Glomerular visceral epithelial cell (primary cell): ENCODE measurements at regions not wholly inside any gene's neighbourhood (a gene's known extent, or its start where the extent isn't known, plus 50 kb on each side); places are given as distances from the start of the nearest gene placed in this dataset.
"Not testable (repeated sequence)": the region's sequence is repeated elsewhere in the genome, so short reads cannot be mapped to it uniquely, and the experiment has no call there.

Experiments
- DNase-seq: peaks from one replicate; pipeline ENCODE4 v3.0.0-alpha.2; 2016; ENCODE audit errors: extremely low spot score

- no peak for DNase-seq
These were observed 248.5 kb upstream of the DDHD1 start for GRCh38 chr14:53401646-53402045.

GRCh38 chr14:53399057-53399456 is 245.9 kb upstream of the DDHD1 start:
- DNase-seq, result peak; percentile 29

DNA sequence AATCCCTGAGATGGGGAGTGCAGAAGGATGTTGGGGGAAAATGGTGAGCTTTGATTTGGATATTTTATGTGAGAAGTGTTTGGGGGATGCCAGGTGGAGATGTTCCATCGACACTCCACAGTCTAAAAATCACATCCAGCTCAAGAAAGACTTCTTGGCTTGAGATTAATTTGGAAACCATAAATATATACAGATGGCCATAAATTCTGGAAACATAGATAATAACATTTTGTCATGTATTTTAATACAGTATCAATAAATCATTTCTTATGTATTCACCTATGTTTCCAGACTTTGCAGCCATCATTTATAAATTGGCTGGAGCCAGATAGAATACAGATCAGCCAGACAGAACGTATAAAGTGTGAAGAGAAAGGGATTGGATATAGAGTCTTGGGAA is 245.5 kb upstream of the DDHD1 start:
- no peak for DNase-seq

- DNase-seq, result not testable (repeated sequence)
These were observed 242.1 kb upstream of the DDHD1 start for GRCh38 chr14:53395267-53395666.

DNA sequence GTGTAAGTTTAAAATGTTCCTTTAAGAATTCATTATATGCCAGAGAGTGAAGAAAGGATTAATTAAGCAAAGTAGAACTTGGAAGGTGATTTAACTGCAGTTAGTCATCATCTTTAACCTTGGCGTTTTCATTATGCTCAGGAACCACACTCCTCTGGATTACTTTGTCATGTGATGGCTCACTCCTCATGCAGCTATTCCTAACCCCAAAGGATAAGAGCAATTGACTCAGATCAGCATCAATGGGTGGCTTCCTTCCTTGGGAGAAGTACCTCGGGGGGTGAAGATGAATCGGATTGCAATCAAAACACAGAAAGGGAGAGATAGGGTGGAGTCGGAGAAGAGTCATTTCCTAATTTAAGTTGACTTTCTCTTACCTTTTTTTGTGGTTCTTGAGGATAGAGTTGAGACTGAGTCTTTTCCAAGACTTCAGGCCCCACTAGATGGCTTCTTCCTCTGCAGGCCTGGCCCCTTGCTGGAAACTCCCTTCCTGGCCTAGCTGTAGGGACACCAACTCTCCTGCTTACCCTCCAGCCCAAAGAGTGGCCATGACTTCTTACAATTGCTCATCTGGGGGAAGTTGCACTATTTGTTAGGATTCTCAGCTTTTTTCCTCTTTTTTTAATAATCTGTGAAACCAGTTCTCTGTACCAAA is 238.6 kb upstream of the DDHD1 start:
- DNase-seq, result peak; percentile 43

GRCh38 chr14:53391156-53391555 is 238.0 kb upstream of the DDHD1 start:
- no peak for DNase-seq

- no peak for DNase-seq
These were observed 236.9 kb upstream of the DDHD1 start for GRCh38 chr14:53390008-53390407.

DNA sequence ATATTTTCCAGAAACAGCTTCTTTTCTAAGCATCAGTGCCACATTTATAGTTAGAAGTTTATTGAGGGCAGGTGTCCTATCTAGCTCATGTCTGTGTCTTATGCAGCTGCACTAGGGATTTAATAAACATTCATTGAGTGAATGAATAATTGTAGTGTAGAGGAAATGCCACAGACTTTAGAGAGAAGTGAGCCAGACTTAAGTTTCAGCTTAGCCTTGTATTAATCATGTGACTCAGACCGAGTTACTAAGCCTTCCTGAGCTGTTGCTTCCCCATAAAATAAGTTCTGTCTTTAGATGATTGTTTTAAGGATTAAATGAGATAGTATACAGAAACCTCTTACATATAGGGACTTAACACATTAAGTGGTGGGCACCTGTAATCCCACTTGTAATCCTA is 236.1 kb upstream of the DDHD1 start:
- DNase-seq, result no peak

- DNase-seq, result no peak
These were observed 233.2 kb upstream of the DDHD1 start for GRCh38 chr14:53386362-53386761.

DNA sequence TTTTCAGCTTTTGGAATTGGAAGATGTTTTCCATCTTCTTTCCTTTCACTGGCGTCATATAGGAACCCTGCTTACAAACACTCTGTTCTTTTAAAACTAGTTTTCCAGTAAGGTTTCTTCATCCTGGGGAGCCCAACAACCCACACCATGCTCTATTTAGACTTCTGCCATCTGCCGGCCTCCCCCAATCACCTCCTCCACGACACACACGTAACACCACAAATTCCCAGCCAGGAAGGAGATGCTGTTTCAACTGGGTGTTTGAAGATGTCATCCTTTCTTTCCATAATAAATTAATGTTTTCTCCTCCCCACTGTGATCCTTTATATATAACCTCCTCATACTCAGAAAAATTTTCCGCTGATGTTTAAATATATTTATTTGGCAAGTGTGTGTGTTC is 231.4 kb upstream of the DDHD1 start:
- no peak for DNase-seq

DNA sequence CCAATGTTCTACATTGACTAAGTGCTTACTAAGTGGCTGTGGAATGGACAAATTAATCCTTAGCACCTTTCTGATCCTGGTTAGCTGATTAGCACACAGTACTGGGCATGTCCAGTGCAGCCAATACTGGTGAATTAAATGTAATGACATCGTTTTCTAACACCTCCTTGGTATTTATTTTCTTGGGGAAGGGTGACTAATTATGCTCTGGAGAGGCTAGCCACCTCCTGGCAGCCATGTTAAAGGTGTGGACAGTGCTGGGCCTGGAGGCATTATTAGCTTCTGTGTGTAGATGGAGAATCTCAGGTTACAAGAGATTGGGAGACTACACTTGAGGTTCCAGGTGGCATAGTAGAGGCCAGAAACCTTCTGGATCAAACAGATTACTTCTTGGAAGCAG is 230.9 kb upstream of the DDHD1 start:
- no peak for DNase-seq

DNA sequence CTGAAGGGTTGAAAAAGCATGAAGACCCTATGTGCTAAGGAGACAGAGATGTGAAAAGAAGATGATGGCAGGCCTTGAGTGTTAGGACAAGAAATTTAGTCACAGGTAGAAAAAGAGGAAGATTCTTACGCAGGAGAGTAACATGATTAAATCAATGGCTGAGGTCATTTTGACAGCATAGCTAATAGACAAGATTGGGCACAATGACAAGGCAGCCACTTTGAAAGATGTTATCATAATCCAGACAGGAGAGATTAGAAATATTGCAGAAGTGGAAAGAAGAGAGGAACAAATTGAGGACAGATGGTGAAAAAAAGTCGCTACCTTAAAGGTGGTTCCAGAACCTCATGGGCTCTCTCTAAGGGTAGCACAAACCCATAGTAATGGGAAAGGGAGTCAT is 228.8 kb upstream of the DDHD1 start:
- no peak for DNase-seq

DNA sequence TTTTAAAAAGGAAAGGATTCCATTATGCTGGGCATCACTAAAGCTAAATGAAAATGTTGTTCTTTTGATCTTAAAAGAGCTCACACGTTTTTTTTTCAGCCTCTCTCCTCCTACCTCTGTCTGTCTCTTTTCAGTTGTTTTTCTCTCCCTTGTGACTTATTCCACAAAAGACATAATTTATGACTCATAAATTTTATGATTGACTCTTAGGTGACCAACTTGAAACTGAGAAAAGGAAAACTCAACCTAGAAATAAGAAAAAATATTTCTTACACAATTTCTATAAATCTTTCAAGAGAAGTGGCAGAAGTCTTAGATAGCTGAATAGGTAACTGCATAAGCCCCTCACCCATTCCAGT is 227.7 kb upstream of the DDHD1 start:
- no peak for DNase-seq

GRCh38 chr14:53380052-53380866 is 227.1 kb upstream of the DDHD1 start:
- DNase-seq, result no peak

GRCh38 chr14:53378142-53378541 is 225.0 kb upstream of the DDHD1 start:
- DNase-seq, result no peak

DNA sequence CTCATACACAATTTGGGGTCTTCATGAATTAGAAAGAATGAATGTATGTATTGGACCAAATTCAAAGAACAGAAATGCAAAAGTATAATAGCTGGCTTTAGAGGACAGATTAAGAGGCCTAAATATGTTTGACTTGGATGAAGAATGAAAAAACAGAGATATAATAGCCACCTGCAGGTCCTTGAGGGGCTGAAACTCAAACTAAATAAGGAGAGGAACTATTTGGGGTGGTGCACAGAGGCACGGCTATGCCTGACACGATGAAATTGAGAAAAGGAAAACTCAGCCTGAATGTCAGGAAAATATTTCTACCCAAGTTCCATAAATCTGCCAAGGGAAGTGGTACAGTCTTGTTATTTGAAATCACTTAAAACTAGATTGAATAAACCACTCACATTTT is 222.9 kb upstream of the DDHD1 start:
- no peak for DNase-seq

- DNase-seq, result no peak
These were observed 222.5 kb upstream of the DDHD1 start for GRCh38 chr14:53375599-53375998.

DNA sequence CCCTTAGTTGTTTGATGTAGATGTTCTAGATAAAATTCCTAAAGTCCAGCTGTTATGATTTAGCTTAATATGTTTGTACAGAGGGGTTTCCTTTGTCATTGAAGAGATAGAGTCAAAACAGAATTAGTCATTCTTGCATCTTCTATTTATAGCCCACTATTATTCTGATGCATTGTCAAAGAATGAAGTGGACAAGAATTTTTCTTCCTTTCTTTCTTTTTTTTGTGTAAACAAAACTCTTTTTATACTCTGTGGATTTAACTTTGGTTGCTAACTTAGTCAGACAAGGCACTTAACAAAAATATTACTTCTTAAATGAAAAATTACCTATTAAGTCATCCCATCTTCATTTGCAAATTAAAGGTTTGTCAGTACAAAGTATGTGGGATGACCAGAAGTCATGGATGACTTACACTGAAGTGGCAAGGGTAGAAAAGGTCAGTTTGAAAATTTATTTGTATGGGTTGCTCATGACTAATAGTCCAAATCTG is 215.6 kb upstream of the DDHD1 start:
- DNase-seq, result peak; percentile 33

- DNase-seq, result no peak
These were observed 214.9 kb upstream of the DDHD1 start for GRCh38 chr14:53368066-53368465.

DNA sequence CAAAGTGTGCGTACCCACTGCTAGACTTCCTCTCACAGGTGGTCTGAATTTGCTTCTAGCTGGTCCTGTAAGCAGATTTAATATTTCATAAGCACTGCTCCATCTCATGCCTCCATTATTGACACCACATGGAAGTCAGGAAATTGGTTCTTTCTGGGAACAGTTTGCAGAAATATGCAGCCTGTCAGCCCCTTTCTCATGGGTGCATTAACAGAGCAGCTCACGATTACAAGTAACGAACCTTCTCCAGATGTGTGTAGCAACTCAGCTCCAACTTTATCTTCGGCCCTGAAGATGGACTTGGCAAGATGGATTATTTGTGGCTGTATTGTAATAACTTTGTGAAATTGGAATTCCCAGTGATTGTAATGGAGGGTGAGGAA is 214.5 kb upstream of the DDHD1 start:
- DNase-seq, result no peak

- no peak for DNase-seq
These were observed 212.5 kb upstream of the DDHD1 start for GRCh38 chr14:53365486-53366130.

DNA sequence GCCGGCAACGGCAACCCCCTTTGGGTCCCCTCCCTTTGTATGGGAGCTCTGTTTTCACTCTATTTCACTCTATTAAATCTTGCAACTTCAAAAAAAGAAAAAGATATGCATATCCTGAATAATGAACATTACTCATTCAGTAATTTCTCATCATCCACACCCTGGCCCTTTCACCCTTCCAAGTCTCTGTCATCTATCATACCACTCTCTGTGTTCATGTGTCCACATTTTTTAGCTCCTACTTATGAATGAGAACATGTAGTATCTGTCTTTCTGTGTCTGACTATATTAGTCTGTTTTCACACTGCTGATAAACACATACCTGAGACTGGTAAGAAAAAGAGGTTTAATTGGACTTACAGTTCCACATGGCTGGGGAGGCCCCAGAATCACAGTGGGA is 209.8 kb upstream of the DDHD1 start:
- not testable (repeated sequence) for DNase-seq

GRCh38 chr14:53360829-53361228 is 207.7 kb upstream of the DDHD1 start:
- DNase-seq, result no peak
